NCI-H2227 treated with DMSO at 0.1 percent for 48 hours (cell line): ENCODE measurements at regions not wholly inside any gene's neighbourhood (a gene's known extent, or its start where the extent isn't known, plus 50 kb on each side); places are given as distances from the start of the nearest gene placed in this dataset.
"Not testable (repeated sequence)": the region's sequence is repeated elsewhere in the genome, so short reads cannot be mapped to it uniquely, and the experiment has no call there.

Source experiments
- DNase-seq: peaks from one replicate; lab custom pipeline; 2025; lab: John Stamatoyannopoulos, UW

- peak; percentile 13 for DNase-seq
Measured at GRCh38 chr3:28575746-28576613, 227.4 kb upstream of the AZI2 start.

DNA sequence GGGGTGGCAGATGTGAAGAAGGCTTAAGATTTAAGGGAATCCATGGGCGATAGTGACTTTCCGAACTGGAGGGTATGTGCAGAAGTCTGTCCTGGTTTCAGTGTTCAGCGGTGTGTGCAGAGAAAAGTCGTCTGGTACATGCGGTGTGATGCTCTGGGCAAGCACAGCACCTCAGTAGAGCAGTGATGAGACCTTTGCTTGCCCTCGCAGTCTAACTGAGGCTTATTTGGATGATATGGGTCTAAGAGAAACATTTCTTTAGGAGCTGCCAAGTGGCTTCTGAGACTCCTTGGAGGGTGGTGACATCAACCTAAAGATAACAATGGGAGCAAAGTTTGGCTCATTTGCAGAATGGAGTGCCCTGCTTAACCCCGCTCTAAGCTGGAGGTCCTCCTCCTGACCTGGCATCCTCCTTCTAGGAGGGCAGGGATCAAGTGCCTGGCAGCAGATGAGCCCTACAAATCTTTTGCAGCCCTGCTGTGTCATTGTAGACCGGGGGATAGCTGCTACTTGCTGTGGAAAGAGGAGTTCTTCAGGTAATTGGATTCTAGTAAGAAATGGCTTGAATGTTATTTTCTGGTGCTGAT is 228.1 kb upstream of the AZI2 start:
- no peak for DNase-seq

DNA sequence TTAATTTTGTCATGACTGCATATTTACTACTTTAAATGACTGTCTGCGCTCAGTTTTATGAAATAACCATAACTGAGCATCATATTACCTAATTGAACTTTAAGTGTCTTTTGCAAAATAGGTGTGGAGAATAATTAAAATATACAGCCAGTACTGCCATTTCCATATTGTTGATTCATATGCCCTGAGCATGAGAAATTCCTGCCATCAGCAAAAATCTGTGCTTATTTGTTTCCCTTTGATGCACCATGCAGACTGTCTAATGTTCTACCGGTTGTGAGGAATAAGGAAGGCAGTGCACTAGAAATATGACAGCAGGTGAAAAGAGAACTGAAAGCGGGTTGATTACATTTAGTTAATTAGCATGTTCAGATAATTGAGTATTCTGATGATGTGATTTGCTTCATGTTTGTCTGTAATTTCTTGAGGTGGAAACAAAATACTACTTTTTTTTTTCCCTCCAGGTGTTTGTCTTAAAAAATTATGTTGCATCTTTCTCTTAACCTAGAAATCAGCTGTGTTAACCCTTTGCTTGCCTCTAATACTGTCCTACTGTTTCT is 229.4 kb upstream of the AZI2 start:
- DNase-seq: no peak

- no peak for DNase-seq
Measured at GRCh38 chr3:28586325-28586724, 237.7 kb upstream of the AZI2 start.

DNA sequence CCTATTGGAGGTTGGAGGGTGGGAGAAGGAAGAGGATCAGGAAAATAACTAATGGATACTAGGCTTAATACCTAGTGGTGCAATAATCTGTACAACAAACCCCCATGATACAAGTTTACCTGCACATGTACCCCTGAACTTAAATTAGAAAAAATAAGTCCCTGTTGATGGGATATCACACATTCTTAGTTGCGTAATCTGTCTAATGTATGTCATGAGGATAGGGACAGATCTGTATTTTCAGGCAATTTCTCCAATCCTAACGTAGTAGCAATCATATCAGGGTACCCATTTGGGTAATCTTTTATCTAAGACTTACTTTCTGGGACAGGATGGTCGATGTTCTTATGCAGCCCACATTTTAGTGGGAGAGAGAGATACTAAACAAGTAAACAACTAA is 239.1 kb upstream of the AZI2 start:
- no peak for DNase-seq

- DNase-seq: no peak
Measured at GRCh38 chr3:28590216-28590615, 241.6 kb upstream of the AZI2 start.

DNA sequence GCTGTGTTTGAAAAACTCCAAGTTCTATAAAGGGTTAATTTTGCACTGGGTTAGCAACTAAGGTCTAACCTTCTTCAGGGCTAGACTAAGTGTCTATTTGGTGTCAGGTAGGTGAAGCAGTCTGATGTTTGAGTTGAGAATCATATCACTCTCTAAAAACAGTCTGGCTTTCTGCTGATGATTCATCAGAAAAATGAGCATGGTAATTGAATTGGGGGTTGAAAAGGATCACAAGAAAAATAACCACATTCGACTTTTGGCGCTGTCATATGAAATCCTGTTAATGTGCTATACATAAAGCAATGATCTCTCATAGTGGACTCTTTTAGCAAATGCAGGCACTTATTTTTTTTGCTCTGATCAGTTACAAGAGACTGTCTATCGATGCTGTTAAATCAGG is 242.2 kb upstream of the AZI2 start:
- DNase-seq: no peak

- no peak for DNase-seq
Measured at GRCh38 chr3:28595372-28595771, 246.7 kb upstream of the AZI2 start.

DNA sequence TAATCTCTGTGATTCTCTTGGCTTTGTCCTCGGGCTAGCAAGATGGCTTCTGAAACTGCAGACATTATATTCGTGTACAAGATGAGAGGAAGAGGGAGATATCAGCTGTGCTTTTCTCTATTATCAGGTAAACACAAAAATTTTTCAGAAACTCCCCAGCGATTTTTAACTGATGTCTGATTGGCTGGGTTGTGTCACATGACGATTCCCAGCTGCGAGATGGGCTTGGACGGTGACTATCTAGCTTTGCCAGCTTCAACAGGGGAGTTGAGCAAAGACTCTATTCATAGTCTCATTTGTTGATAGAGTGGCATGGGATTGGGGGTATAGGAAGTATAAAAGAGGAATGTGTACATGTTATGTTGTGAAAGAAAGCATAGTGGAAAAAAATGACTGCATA is 248.8 kb upstream of the AZI2 start:
- DNase-seq: no peak

- no peak for DNase-seq
Measured at GRCh38 chr3:28598165-28598564, 249.5 kb upstream of the AZI2 start.

DNA sequence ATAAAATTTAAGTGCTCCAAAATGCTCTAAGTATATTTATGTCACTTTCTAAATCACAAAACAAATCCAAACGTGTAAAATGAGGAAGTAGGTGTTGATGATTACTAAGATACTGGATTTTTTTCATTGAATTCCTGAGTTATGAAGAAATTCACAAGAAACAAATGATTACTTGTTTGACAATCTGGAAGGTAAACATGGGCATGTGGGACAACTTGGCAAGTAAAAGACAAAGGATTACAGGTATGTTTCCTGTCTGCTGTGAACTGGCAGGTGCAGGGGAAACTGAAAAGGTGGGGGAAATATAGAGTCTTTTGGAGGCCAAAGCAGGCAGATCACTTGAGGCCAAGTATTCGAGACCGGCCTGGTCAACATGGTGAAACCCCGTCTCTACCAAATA is 252.7 kb upstream of the AZI2 start:
- no peak for DNase-seq

DNA sequence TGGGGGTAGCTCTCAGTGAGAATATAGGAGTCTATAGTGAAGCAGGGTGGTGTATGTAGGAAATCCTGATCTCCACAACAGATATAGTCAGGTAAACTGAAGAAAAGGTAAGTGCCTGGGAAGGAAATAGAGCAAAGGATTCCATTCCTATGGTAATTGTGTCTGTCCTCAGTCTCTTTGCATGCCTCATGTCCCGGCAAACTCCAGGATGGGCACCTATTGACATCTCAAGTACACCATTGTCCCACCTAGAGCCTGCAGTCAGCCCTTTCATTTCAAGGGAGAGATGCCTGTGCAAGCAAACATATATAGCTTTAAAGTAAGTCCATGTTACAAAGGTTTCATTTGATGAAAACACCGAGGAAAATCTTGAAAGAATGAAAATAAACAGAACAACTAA is 257.7 kb upstream of the AZI2 start:
- DNase-seq: no peak

DNA sequence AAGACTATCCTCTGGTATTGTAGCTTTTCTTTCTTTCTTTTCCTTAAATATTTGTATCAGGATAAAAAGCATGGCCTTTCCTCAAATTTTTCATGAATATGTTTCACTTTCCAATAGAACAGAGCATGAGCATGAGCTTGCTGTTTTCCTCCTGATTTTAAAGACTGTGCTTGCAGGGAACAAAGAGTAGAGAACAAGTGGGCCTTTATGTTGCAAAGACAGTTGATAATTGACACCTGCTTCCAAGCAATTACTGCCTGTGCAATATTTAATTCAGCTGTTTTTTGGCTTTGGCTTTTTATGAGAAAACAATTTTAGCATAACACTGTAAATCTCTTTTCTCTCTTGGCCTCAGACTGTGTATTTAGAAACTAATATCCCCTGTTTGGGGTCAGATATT is 263.6 kb upstream of the AZI2 start:
- no peak for DNase-seq

DNA sequence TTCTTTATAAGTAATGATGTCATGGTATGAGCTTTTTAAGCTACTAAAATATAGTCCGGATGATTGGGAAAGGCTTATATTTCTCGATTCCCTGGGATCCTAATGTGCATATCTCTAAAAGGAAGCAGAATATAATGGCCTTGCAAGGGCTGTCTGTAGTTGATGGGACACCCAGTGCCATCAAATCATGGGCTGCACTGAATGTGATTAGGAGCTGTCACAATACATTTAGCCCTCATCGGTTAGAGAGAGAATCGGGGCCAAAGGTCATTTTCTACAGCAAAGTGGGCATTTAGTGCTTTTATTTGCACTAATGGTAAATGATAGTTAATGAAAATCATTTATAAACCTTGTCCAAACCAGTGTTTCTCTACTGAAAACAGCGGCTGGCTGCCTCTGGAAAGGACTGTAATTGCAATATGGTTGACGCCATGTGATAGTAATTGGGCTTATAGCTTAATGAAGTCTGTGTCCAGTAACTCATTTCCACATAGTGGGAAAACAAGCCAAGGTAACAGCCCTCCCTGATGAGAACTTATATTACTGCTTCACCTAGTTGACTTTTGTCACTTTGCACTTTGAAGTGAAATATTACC is 265.0 kb upstream of the AZI2 start:
- DNase-seq: no peak

GRCh38 chr3:28615071-28615470 is 266.4 kb upstream of the AZI2 start:
- DNase-seq: no peak

GRCh38 chr3:28615971-28616370 is 267.3 kb upstream of the AZI2 start:
- no peak for DNase-seq

DNA sequence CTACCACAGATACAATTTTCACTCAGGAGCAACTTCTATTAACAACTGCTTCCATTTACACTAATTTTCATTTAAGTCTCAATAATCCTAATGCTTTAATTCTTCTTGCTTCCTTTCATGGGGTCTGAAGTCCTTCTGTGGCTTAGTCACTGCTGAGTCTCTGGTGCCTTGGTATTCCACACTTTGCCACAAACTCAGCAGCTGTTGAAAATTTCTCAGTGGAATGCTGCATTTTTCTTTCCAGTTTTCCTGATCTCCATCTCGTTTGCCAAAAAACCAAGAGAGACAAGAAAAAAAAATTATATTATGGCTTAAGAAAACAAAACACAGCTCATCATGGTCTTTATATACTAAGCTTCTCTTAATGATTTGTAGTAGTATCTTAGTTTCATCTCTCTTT is 269.2 kb upstream of the AZI2 start:
- DNase-seq: no peak

DNA sequence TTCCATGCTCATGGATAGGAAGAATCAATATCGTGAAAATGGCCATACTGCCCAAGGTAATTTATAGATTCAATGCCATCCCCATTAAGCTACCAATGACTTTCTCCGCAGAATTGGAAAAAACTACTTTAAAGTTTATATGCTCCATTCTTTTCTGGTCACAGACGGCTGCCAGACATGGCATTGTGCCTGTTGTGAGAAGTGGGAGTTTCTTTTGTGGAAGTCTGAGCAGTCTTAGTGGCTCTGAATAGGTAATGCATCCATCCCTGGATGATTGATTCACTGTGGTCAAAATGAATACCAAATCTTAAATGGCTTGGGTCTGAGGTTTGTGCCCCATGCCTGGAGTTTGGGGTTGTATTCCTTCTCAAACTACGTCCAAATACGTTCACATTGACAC is 274.5 kb upstream of the AZI2 start:
- DNase-seq: no peak

DNA sequence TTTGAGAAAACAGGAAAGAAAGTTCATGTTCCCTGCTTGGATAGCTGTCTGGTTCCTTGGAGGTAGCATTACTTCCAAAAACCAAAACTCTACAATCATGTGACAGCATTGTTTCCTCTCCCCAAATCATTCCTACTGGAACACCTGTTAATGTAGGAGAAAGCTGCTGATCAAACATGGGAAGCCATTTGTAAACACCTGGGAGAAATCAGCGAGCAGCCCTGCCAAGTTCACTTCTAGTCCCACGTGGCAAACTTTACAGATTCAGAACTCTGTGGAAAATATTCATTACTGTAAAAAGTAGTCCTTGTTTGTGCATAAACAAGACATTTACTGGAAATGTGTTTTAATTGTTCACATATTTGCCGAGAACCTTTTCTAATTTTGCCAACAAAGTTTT is 275.5 kb upstream of the AZI2 start:
- DNase-seq: no peak

GRCh38 chr3:28627843-28628242 is 279.2 kb upstream of the AZI2 start:
- not testable (repeated sequence) for DNase-seq

- DNase-seq: no peak
Measured at GRCh38 chr3:28634019-28634418, 285.4 kb upstream of the AZI2 start.

DNA sequence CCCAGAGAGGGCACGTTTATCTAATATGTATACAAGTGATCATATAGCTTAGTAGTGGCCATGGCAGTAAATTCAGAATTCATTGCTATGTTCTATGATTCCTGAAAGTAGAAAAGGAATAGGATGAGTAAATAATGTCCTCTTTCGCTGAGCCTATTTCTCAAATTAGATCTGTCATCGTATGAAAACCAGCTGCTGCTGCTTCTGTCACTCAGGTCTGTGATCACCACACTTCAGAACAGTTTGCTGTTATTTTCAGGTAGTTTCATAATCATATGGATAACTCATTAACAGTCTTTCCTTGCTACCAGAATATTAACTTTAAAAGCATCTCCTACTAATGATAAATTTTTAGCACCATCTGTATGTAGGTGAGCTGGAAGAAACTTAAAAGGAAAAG is 289.1 kb upstream of the AZI2 start:
- no peak for DNase-seq

DNA sequence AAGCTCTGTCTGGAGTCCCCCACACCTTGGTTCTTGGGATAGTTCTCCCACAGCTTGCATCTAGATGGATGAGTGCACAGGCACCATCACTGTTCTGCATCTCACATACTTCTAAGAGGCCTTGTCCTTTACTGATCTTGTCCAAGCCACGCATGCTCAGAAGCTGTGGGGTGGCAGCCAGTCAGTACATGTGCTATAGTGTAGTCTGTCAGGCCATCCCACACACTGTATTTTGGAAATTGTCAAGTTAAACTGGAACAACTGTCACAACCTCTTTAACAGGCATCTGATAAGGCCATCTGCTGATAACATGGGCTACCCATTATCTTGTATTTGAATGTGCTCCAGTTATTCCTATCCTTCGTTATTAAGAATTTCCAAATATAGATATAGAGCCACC is 296.5 kb upstream of the AZI2 start:
- no peak for DNase-seq
